NCI-H1092 treated with DMSO at 0.1 percent for 48 hours (cell line): ENCODE measurements at regions not wholly inside any gene's neighbourhood (a gene's known extent, or its start where the extent isn't known, plus 50 kb on each side); places are given as distances from the start of the nearest gene placed in this dataset.
A peak's percentile ranks its signal among the peaks of the same experiment; 100 is the strongest.
"Not testable (repeated sequence)": the region's sequence is repeated elsewhere in the genome, so short reads cannot be mapped to it uniquely, and the experiment has no call there.

Source experiments
- DNase-seq: peaks from one replicate; lab custom pipeline; 2025; lab: John Stamatoyannopoulos, UW

- DNase-seq, result no peak
These were observed 50.3 kb upstream of the ATP6AP2 start for GRCh38 chrX:40530509-40530908.

- no peak for DNase-seq
These were observed 53.2 kb upstream of the ATP6AP2 start for GRCh38 chrX:40527543-40527942.

GRCh38 chrX:40526412-40526811, 54.4 kb upstream of the ATP6AP2 start:
- no peak for DNase-seq

- not testable (repeated sequence) for DNase-seq
These were observed 54.9 kb upstream of the ATP6AP2 start for GRCh38 chrX:40525901-40526300.

GRCh38 chrX:40524423-40524822, 56.3 kb upstream of the ATP6AP2 start:
- DNase-seq, result no peak

- no peak for DNase-seq
These were observed 56.9 kb upstream of the ATP6AP2 start for GRCh38 chrX:40523852-40524251.

GRCh38 chrX:40521868-40522450, 58.8 kb upstream of the ATP6AP2 start:
- DNase-seq, result no peak

- DNase-seq, result no peak
These were observed 66.4 kb upstream of the ATP6AP2 start for GRCh38 chrX:40514376-40514775.

- no peak for DNase-seq
These were observed 66.9 kb upstream of the ATP6AP2 start for GRCh38 chrX:40513835-40514234.

- no peak for DNase-seq
These were observed 67.8 kb upstream of the ATP6AP2 start for GRCh38 chrX:40513012-40513411.

GRCh38 chrX:40511258-40511657, 69.5 kb upstream of the ATP6AP2 start:
- DNase-seq, result no peak

- no peak for DNase-seq
These were observed 72.2 kb upstream of the ATP6AP2 start for GRCh38 chrX:40508560-40508959.

- no peak for DNase-seq
These were observed 74.4 kb upstream of the ATP6AP2 start for GRCh38 chrX:40506201-40506985.

GRCh38 chrX:40504801-40505605, 75.8 kb upstream of the ATP6AP2 start:
- no peak for DNase-seq

- DNase-seq, result no peak
These were observed 77.7 kb upstream of the ATP6AP2 start for GRCh38 chrX:40503094-40503493.

GRCh38 chrX:40502688-40503087, 78.1 kb upstream of the ATP6AP2 start:
- DNase-seq, result no peak

GRCh38 chrX:40501164-40501855, 79.5 kb upstream of the ATP6AP2 start:
- DNase-seq, result no peak

GRCh38 chrX:40496728-40497127, 84.0 kb upstream of the ATP6AP2 start:
- DNase-seq, result peak; percentile 49

GRCh38 chrX:40495659-40496058, 85.1 kb upstream of the ATP6AP2 start:
- DNase-seq, result no peak

GRCh38 chrX:40494005-40494404, 86.8 kb upstream of the ATP6AP2 start:
- no peak for DNase-seq

GRCh38 chrX:40488296-40488695, 92.5 kb upstream of the ATP6AP2 start:
- DNase-seq, result no peak

- no peak for DNase-seq
These were observed 94.8 kb upstream of the ATP6AP2 start for GRCh38 chrX:40485973-40486372.
